ENCODE measurements at regions not wholly inside any gene's neighbourhood (a gene's known extent, or its start where the extent isn't known, plus 50 kb on each side); places are given as distances from the start of the nearest gene placed in this dataset.

DNA sequence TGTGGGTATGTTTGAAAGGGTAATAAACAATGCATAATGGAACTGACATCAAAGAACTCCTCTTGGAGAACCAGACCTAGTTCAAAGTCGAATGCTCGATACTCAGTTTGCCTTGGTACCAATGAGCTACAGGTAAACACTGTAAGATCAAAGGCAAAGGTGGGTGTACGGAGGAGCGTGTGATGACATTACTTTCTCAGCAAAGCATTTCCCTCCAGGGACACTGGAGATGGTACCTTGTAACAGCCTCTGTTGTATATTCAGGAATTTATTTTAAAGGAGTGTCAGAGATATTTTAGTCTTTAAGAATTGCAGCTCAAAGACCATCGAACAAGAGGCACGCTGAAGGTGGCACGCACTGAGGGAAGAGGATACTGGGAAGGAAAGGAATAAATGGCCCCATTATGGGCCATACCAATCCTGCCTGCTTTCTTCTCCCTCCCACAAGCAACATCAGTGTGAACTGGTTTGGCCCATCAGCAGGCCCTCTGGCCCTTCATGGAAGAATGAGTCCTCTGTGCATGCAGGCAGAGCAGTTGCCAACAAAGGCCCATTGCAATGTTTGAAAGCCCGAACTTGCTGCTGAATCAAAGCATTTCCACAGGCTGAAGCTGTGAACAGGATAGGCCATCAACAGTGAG is 410.2 kb downstream of the ACTL7B start (continued):
- TF ChIP-seq, protein P1, sequence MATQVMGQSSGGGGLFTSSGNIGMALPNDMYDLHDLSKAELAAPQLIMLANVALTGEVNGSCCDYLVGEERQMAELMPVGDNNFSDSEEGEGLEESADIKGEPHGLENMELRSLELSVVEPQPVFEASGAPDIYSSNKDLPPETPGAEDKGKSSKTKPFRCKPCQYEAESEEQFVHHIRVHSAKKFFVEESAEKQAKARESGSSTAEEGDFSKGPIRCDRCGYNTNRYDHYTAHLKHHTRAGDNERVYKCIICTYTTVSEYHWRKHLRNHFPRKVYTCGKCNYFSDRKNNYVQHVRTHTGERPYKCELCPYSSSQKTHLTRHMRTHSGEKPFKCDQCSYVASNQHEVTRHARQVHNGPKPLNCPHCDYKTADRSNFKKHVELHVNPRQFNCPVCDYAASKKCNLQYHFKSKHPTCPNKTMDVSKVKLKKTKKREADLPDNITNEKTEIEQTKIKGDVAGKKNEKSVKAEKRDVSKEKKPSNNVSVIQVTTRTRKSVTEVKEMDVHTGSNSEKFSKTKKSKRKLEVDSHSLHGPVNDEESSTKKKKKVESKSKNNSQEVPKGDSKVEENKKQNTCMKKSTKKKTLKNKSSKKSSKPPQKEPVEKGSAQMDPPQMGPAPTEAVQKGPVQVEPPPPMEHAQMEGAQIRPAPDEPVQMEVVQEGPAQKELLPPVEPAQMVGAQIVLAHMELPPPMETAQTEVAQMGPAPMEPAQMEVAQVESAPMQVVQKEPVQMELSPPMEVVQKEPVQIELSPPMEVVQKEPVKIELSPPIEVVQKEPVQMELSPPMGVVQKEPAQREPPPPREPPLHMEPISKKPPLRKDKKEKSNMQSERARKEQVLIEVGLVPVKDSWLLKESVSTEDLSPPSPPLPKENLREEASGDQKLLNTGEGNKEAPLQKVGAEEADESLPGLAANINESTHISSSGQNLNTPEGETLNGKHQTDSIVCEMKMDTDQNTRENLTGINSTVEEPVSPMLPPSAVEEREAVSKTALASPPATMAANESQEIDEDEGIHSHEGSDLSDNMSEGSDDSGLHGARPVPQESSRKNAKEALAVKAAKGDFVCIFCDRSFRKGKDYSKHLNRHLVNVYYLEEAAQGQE (IDR thresholded peaks at IDR 0.05; ENCODE audit: unreplicated experiment), result no peak
- TF ChIP-seq POLR2AphosphoS5 (IDR thresholded peaks at IDR 0.05; ENCODE audit: low read depth), result no peak

DNA sequence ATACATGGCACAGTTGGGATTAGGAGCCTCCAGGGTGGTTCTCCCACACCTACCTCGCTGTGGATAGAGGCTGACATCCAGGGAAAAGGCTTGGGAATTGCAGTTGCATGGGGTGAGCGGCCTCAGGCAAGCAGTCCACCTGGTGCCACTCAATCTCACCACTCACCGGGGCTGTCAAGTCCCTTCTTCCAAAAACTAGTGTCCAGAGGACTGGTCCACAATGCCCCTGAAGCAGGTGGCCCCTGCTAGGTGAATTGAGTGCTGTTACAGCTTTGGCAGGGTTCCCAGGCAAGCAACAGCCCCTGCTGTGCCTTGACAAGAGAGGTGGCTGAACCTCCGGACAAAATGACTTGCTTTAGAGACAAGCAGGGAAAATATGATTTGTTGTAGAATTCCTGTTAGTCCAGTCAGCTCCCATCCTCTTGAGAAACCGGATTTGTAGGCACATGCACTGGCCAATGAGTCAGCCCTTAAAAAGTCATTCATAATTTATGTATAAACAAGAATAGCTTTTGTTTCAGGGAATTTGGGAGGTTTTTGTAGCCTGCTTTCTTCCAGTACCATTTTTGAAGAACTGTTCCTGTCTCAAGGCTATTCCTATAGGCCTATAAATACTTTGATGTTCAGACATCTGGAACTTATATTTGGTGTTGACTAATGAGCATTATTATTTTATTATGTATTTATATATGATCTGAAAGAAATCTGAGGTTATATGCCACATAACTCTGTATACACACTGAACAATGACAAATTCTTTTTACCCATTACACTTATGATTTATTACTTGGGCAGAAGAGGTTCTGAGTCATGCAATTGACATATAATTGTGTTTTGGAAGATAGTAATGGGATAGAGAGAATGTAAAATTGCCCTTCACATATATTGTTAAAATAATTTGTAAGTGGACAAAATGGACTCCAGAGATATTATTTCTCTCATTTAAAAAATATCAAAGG is 411.1 kb downstream of the ACTL7B start:
- ATAC-seq (no peak), DNase-seq (ENCODE audit: low spot score) (no peak)
- no peaks in the 10 kb centered on the region for H3K27me3 Mint-ChIP-seq (ENCODE audit: insufficient read depth, low read depth, poor library complexity)
- no peak overlapping the region for H2AFZ ChIP-seq
- H3K4me1 Mint-ChIP-seq, result no peaks in the 10 kb centered on the region; the same call in 2 of the 3 replicates
- no peaks in the 10 kb centered on the region for H4K20me1 ChIP-seq (replicated peaks; ENCODE audit: insufficient read depth)
- H3K27me3 ChIP-seq (ENCODE audit: insufficient read depth), result no peaks in the 10 kb centered on the region
- no peaks in the 10 kb centered on the region for H3K36me3 Mint-ChIP-seq (ENCODE audit: low read depth)
- no peaks in the 10 kb centered on the region for H3F3A ChIP-seq (replicated peaks; ENCODE audit: low read depth)
- H3K36me3 ChIP-seq (ENCODE audit: insufficient read depth), result no peaks in the 10 kb centered on the region
- H3K4me3 Mint-ChIP-seq, result no peak overlapping the region
- TF ChIP-seq ZNF114 (CRISPR knock-in tag; IDR thresholded peaks at IDR 0.05), result no peak
- TF ChIP-seq, protein P2, sequence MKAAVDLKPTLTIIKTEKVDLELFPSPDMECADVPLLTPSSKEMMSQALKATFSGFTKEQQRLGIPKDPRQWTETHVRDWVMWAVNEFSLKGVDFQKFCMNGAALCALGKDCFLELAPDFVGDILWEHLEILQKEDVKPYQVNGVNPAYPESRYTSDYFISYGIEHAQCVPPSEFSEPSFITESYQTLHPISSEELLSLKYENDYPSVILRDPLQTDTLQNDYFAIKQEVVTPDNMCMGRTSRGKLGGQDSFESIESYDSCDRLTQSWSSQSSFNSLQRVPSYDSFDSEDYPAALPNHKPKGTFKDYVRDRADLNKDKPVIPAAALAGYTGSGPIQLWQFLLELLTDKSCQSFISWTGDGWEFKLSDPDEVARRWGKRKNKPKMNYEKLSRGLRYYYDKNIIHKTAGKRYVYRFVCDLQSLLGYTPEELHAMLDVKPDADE (IDR thresholded peaks at IDR 0.05), result no peak
- TF ChIP-seq JUNB (IDR thresholded peaks at IDR 0.05; ENCODE audit: unreplicated experiment), result no peak
- TF ChIP-seq STAT1 (IDR thresholded peaks at IDR 0.05; ENCODE audit: unreplicated experiment), result no peak
- TF ChIP-seq EZH2phosphoT487 (IDR thresholded peaks at IDR 0.05; ENCODE audit: unreplicated experiment), result no peak
- TF ChIP-seq, protein P1 (IDR thresholded peaks at IDR 0.05; ENCODE audit: unreplicated experiment), result no peak
- TF ChIP-seq, protein P3, sequence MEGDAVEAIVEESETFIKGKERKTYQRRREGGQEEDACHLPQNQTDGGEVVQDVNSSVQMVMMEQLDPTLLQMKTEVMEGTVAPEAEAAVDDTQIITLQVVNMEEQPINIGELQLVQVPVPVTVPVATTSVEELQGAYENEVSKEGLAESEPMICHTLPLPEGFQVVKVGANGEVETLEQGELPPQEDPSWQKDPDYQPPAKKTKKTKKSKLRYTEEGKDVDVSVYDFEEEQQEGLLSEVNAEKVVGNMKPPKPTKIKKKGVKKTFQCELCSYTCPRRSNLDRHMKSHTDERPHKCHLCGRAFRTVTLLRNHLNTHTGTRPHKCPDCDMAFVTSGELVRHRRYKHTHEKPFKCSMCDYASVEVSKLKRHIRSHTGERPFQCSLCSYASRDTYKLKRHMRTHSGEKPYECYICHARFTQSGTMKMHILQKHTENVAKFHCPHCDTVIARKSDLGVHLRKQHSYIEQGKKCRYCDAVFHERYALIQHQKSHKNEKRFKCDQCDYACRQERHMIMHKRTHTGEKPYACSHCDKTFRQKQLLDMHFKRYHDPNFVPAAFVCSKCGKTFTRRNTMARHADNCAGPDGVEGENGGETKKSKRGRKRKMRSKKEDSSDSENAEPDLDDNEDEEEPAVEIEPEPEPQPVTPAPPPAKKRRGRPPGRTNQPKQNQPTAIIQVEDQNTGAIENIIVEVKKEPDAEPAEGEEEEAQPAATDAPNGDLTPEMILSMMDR (conservative IDR thresholded peaks at IDR 0.05; ENCODE audit: low read depth in 2 of 2), result no peak
- no peak for TF ChIP-seq CREB1 (CRISPR knock-in tag; IDR thresholded peaks at IDR 0.05; ENCODE audit: low read depth)
- TF ChIP-seq ZNF331 (CRISPR knock-in tag; IDR thresholded peaks at IDR 0.05; ENCODE audit: low read depth), result no peak
- TF ChIP-seq POLR2AphosphoS5 (IDR thresholded peaks at IDR 0.05; ENCODE audit: low read depth), result no peak
- TF ChIP-seq NANOG (IDR thresholded peaks at IDR 0.05; ENCODE audit: borderline replicate concordance), result no peak
- no peak overlapping the region for H3K27ac Mint-ChIP-seq
- H3K9me3 Mint-ChIP-seq, result no peaks in the 10 kb centered on the region; the same call in 2 of the 3 replicates
- no peaks in the 10 kb centered on the region for H3K4me1 ChIP-seq (ENCODE audit: insufficient read depth)
- H3K4me2 ChIP-seq, result no peak overlapping the region
- no peaks in the 10 kb centered on the region for H3K79me2 ChIP-seq (replicated peaks; ENCODE audit: insufficient read depth)
- no peak overlapping the region for H3K4me3 ChIP-seq
- no peaks in the 10 kb centered on the region for H3K9me2 ChIP-seq (ENCODE audit: insufficient read depth)
- H3K27ac ChIP-seq (ENCODE audit: low read depth), result no peak overlapping the region

Measured in GM23338 (cell line).